T-helper 2 cell (primary cell): ENCODE measurements at regions not wholly inside any gene's neighbourhood (a gene's known extent, or its start where the extent isn't known, plus 50 kb on each side); places are given as distances from the start of the nearest gene placed in this dataset.

Experiments
- DNase-seq, 5 experiments: peaks; one replicate each; pipeline versions ENCODE4 v3.0.0 to v3.0.0-alpha.2; 2012 to 2022

- DNase-seq: no peak
Measured at GRCh38 chr9:109914280-109915027, 134.5 kb downstream of the PALM2AKAP2 start.

GRCh38 chr9:109916316-109916715, 136.3 kb downstream of the PALM2AKAP2 start:
- no peak for DNase-seq

DNA sequence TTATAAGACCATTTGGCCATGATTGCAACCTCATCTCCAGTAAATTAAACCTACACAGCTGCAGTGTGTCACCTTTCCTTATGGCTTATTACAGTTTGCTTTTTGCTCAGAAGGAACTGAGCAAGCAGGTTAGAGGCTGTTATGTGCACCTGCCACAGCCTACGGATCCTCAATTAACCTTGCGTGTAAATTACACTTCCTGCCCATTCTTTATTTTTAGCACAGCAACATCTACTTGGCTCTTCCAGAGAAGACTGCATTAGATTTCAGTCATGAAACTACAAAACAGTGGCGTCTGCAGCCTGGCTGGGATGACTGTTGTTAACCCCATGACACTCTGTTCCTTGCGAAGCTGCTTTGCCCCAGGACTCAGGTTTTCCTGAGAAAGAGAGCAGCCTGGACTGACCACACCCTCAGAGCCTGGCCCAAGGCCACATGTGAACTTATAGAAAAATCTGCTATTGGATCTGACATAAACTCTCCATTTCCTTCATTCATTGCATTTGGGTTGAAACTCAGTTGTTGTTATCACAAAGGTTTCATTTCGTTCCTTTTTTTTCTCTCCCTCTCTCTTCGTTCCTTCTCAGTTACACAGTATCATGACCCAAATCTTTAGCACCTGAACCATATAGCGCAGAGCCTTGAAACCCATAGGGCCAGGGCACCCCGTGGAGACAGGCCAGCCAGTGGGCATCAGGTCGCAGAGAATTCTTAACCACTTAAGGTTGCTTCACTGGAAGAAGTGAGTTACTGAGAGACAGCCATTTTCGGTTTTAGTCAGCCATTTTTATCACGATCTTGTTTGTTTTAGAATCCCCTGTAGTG, 138.6 kb downstream of the PALM2AKAP2 start:
- peak in 2 of 5 experiments; percentile 8 to 95 for DNase-seq

DNA sequence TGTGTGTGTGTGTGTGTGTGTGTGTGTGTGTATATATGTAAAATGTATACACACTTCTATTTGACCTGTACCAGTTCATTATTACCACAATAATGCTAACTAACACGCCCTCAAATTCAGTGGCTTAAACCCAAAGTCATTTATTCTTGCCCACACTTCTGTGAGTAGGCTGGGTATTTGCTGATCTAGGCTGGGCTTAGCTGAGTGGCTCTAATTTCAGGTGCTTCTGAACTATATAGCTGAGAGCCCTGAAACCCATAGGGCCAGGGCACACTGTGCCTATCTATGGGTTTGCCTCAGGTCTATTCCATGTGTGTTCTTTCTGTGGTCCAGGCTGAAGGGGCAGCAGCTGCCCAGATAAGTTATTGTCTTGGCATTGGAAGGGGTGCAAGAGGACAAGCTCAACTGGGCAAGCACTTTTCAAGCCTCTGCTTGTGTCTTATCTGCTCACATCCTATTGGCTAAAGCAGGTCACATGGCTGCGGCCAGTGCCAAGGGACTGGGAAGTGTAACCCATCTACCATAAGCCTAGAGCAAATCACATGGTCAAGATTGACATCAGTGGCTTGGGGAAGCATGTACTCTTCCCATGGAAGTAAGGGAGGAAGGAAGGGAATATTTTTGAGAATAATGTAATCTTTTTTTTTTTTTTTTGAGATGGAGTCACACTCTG, 139.9 kb downstream of the PALM2AKAP2 start:
- peak in 1 of 5 experiments; percentile 38 for DNase-seq

DNA sequence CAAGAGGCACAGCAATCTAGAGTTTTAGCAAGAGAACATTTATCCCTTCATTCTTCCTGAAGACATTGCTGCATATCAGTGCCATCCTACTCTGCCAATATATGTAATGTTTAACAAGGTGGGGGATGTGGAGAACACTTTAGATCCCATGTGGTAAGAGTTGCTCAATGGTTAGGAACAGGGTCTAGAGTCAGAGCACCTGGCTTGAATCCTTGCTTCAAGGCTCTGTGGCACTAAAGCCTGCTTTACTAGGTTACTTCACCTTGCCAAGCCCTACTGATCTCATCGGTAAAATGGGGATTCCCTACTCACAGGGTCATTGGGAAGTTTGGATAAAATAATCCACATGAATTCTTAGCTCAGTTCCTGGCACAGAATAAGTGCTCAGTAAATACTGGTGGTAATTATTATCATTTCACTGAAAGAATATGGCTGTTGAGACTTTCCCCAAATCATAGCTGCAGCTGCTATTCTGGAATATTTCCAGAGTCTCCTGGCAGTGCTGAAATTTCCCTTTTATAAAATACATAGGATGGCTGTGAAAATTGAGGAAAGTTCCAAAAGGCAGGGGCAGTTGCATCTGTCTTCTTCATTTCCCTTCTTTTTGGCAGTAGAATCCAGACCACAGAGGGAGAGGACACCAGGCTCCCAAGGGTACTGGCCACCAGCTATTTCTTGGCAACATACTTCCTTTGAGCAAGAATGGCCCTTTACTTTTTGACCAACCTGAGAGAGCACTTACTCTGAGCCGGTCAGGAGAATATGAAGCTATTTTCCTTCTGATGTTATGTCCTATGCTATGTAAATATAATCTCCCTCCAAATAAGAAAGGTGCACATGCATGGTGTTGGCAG, 142.8 kb downstream of the PALM2AKAP2 start:
- DNase-seq: no peak

DNA sequence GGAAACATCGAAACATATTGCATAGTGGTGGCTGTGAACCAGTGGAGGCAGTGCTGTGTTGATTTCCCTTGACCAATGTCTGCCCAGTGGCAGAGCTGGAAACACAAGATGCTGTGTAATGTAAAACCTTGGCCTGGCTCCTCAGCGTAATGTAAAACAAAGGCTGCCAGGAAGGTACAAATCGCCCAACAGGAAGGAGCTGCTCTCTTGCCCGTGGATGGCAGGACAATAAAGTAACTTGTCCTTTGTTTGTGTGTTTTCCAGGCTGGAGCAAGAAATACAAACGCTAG, 143.4 kb downstream of the PALM2AKAP2 start:
- DNase-seq: no peak

DNA sequence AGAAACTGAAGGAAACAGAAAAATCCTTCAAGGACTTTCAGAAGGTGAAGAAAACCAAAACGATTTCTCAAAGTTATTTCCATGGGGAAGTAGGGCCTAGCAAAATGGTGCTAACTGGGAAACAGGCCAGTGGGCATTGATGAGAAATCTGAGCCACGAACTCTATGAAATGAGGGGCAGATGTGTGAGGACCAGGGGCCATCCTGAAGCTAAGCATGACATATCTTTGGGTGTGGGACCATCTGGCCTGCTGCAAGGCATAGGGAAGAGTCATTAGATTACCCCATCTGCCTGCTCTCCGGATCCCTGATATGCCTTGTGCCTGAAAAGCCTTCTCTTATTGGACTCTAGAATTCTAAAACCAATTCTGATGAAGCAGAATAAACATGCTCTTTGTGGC, 143.8 kb downstream of the PALM2AKAP2 start:
- no peak for DNase-seq

DNA sequence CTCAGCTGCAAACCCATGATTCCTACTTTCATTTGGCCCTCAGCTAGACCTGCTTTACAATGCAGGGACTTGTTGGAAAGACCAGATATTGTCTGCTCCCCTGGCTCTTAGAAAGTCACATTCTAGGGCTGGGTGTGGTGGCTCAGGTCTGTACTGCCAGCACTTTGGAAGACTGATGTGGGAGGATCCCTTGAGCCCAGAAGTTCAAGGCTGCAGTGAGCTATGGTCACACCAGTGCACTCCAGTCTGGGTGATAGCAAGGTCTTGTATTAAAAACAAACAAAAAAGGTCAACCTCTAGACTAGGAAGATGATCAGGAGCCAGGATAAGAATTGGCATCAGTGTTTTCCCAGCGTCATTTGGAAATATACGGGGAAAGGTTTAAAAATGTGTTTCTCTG, 145.8 kb downstream of the PALM2AKAP2 start:
- DNase-seq: no peak

GRCh38 chr9:109926421-109926869, 146.4 kb downstream of the PALM2AKAP2 start:
- DNase-seq: no peak

DNA sequence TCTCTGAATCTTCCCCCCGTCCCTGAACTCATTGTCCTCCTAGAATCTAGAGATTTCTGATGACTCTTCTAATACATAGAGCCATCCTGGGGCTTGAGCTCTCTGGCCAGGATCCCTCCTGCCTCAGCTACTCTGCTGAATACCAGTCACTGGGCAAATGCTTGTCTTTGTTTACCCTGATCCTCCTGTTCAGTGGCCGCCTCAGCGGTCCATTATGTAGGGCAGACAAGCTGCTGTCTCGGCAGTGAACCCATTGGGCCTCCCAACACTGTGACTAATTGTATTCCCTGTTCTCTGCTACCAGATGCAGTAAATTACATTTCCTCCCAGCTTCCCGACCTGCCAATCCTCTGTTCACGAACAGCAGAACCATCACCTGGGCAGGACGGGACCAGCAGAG, 151.6 kb downstream of the PALM2AKAP2 start:
- DNase-seq: no peak

DNA sequence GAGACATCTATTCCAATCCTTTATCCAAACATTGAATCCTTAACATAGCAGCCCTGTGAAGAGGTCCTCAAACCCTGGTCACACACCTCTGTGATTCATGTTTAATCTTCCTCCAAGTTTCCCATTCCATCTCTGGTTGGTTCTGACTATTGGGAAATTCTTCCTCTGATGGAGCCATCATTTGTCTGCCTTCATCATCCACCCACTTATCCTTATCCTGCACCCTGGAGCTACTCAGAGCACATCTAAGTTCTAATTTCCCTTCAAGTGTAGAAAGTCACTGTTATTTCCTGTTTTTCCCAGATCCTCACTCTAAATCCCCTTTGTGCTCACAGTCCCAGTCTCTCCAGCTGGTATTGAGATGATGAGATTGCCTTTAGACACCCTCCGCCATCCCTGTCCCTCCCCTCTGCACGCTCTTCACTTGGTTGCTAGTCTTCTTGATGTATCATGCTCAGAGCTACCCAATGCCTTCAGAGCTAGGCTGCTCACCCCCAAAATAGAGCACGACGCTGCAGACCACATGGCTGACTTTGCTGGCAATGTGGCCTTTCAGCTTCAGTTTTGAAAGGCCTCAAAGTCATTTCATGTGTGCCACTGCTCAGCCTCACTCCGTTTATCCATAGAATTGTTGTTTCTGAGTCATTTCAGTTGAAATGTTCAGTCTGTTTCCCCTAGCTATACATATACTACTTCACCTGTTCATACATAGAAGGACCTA, 154.3 kb downstream of the PALM2AKAP2 start:
- peak in 1 of 5 experiments; percentile 72 for DNase-seq

DNA sequence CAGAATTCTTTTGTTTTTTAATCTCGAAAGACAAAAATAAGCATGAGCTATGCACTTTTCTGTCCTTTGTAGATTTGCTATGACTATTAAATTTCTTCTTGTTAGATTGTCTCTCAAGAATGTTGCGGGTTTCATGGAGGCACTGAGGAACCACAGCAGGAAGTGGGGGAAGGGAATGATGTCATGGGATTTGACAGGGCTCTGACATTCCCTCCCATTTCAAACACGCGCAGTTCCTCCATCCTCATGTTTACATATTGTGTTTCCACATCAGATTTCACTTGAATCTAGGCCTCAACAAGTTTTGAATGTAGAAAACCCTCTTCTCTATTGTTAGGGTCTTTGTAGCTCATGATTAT, 154.8 kb downstream of the PALM2AKAP2 start:
- no peak for DNase-seq

DNA sequence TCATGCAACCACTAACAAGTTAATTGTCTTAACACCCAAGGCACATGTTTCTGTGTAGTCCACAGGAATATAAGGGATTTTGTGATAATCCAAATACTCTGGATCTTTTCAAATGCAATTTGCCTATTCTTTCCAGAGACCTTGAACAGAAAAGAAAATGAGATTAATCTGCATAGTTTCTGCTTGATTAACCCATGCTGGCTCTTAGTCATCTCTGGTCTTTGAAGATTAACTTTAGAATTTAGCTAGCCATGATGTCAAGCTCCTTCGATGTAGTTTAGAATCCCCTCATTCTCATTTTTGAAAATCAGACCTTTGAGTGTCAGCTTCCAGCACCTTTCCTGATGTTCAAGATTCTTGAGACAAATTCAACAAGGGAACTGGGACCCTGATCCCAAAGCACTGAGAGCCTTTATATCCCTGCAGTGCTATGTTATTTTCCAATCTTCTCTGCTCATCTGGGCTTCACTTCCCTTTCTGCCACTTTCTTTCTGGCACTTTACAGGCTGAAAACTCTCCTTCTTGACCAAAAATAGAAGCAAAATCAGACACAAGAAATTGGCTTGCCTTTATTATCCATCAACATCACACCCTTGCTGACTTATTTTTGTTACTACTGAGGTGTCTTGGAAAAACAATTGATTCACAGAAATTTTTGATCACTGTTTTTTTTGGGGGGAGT, 155.5 kb downstream of the PALM2AKAP2 start:
- DNase-seq: no peak

- DNase-seq: peak in 1 of 5 experiments; percentile 72
Measured at GRCh38 chr9:109937861-109938453, 158.0 kb downstream of the PALM2AKAP2 start.

DNA sequence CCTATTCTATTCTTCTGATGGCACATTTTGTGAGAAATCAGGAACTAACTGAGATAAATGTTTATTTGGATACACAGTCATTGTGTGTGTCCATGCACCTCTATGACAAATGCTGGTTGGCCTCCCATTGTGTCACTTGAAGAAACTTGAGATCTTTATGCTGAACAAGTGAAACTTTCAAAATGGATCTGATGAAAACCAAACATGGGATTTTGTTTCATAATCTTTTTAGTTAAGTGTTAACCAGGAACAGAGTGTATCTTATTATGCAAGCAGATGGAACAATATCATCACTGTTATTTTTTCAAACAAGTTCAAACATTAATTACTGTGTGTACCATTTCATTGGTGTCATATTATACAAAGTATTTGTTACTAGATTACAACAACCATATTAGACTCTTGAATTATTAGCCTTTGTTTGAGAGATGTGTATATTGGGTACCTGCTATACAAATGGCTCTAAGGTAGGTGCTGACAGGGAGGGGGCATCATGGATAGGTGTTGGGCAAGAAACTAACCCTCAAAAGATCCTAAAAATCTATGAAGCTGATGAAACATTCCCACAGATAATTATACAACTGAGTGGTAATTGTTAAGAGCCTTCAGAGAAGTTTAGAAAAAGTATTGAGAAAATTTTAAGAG, 159.8 kb downstream of the PALM2AKAP2 start:
- DNase-seq: no peak

DNA sequence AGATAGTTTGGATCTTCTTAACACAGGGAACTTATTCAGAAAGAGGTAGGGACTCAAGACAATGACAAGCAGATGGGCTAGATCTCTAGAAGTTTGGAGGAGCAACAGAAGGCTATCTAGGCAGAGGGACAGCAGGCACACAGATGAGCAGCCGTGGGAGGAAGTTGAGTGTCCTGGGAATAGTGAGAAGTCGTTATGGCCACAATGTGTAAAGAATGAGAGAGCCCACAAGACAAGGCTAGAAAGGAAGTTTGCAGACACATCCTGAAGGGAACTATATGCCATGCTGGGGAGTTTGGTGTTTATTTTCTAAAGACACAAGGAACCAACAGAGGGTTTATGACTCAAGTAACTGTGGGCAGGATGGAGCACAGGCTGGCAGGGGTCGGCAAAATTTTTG, 160.6 kb downstream of the PALM2AKAP2 start:
- DNase-seq: no peak

DNA sequence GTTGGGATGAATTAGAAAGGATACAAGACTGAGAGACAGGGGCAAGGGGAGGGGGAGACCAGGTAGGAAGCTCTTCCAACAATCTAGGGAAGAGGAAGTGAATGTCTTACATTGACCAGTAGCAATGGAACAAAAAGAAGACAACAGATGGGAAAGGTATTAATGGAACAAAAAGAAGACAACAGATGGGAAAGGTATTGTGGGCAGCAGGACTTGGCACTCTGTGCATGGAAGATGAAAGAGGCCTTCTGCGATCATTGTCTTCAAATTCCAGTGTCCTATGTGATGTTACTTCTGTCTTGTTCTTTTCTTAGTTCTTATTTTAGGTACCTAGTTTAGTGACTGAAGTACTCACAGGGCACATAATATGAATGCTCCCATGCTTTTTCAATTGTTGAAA, 161.8 kb downstream of the PALM2AKAP2 start:
- no peak for DNase-seq

DNA sequence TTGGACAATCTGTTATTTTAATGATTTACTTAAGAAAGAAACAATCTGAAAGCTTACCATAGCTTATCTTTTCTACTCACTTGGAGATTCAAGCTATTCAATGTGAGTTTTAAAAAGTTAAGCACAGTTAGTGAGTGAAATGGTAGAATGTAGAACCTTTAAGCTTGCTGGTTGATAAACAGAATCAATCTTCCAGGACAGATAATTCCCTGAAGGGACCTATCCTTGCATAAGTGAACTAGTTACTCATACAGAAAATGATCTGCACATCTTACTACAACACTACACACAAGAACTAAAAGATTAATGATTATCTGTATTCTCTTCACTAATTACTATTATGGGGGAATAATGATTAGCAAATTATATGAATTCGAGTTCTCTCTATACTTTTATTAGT, 165.6 kb downstream of the PALM2AKAP2 start:
- DNase-seq: no peak

DNA sequence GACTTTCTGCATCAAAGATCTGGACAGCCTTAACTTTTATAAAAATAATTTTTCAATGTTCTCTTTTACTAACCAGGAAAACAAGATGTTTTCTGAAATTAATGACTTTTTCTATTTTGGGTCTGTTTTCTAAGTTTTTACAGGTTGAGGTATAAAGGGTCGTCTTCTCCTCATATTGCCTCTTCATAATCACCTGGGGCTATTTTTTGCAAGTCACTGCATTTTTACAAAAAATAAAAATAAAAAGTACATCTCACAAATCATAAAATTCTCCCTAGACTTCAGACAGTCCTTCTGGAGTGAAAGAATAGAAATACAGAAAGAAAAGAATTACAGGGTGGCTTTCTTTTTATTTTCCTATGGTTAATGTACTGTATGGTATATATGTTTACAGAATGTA, 168.5 kb downstream of the PALM2AKAP2 start:
- DNase-seq: no peak

GRCh38 chr9:109950710-109951443, 170.9 kb downstream of the PALM2AKAP2 start:
- peak in 1 of 5 experiments; percentile 95 for DNase-seq
